ENCODE measurements at regions not wholly inside any gene's neighbourhood (a gene's known extent, or its start where the extent isn't known, plus 50 kb on each side); places are given as distances from the start of the nearest gene placed in this dataset.

GRCh38 chr5:104789366-104789765 is 1226.8 kb upstream of the NUDT12 start:
- H3K36me3 ChIP-seq: no peaks in the 10 kb centered on the region
- H3K27me3 ChIP-seq: no peaks in the 10 kb centered on the region
- ATAC-seq (ENCODE audit: low FRiP score in 2 of 2): no peak
- WGBS, 2 donors: 32 to 43% methylated on average over 1 of the region's 1 CpG
- H3K4me1 ChIP-seq: no peaks in the 10 kb centered on the region
- H3K9me3 ChIP-seq: no peaks in the 10 kb centered on the region
- no peak for TF ChIP-seq POLR2A (IDR thresholded peaks at IDR 0.05)
- TF ChIP-seq CTCF (IDR thresholded peaks at IDR 0.05): no peak
- TF ChIP-seq EP300 (IDR thresholded peaks at IDR 0.05): no peak
- no peak for TF ChIP-seq POLR2AphosphoS5 (IDR thresholded peaks at IDR 0.05)
- DNase-seq: no peak
- no peak overlapping the region for H3K27ac ChIP-seq
- no peak overlapping the region for H3K4me3 ChIP-seq

- Histone ChIP-seq H3K4me1 (no peaks in the 10 kb centered on the region), H3K27me3 (no peaks in the 10 kb centered on the region), H3K9me3 (no peaks in the 10 kb centered on the region), H3K27ac (no peak overlapping the region), H3K4me3 (no peak overlapping the region), H3K36me3 (no peaks in the 10 kb centered on the region)
- DNase-seq: no peak
- 93 to 95% methylated on average over 2 of the region's 2 CpGs for WGBS, 2 donors
- TF ChIP-seq EP300 (IDR thresholded peaks at IDR 0.05) (no peak), CTCF (IDR thresholded peaks at IDR 0.05) (no peak)
- no peak for ATAC-seq (ENCODE audit: low FRiP score in 2 of 2)
Measured at GRCh38 chr5:104785097-104785496, 1222.5 kb upstream of the NUDT12 start.

GRCh38 chr5:104774372-104774771 is 1211.8 kb upstream of the NUDT12 start:
- H3K4me1 ChIP-seq: no peaks in the 10 kb centered on the region
- DNase-seq (peak in 1 of 2 donors; percentile 5), ATAC-seq (ENCODE audit: low FRiP score in 2 of 2) (no peak)
- TF ChIP-seq EP300 (IDR thresholded peaks at IDR 0.05): no peak
- TF ChIP-seq CTCF (IDR thresholded peaks at IDR 0.05): no peak
- TF ChIP-seq POLR2A (IDR thresholded peaks at IDR 0.05): no peak
- no peak for TF ChIP-seq POLR2AphosphoS5 (IDR thresholded peaks at IDR 0.05)
- H3K4me3 ChIP-seq: no peak overlapping the region
- 84 to 91% methylated on average over 8 of the region's 8 CpGs for WGBS, 2 donors
- H3K27ac ChIP-seq: no peak overlapping the region
- H3K9me3 ChIP-seq: no peaks in the 10 kb centered on the region
- H3K27me3 ChIP-seq: no peaks in the 10 kb centered on the region
- H3K36me3 ChIP-seq: no peaks in the 10 kb centered on the region

- H3K27me3 ChIP-seq: no peaks in the 10 kb centered on the region
- TF ChIP-seq EP300 (IDR thresholded peaks at IDR 0.05) (no peak), CTCF (IDR thresholded peaks at IDR 0.05) (no peak), POLR2AphosphoS5 (IDR thresholded peaks at IDR 0.05) (no peak)
- WGBS, 2 donors: 93 to 95% methylated on average over 2 of the region's 2 CpGs
- H3K27ac ChIP-seq: no peak overlapping the region
- no peaks in the 10 kb centered on the region for H3K4me1 ChIP-seq
- H3K9me3 ChIP-seq: peaks cover 0 to 5% (median 0%) of the 10 kb centered on the region in 4 donors
- no peak overlapping the region for H3K4me3 ChIP-seq
- H3K36me3 ChIP-seq: no peaks in the 10 kb centered on the region
- ATAC-seq (ENCODE audit: low FRiP score in 2 of 2) (no peak), DNase-seq (no peak)
Measured at GRCh38 chr5:104764197-104764596, 1201.6 kb upstream of the NUDT12 start.

GRCh38 chr5:104763216-104763615 is 1200.6 kb upstream of the NUDT12 start:
- 61 to 81% methylated on average over 1 of the region's 1 CpG for WGBS, 2 donors
- no peak for TF ChIP-seq POLR2AphosphoS5 (IDR thresholded peaks at IDR 0.05)
- no peak for TF ChIP-seq EP300 (IDR thresholded peaks at IDR 0.05)
- TF ChIP-seq CTCF (IDR thresholded peaks at IDR 0.05): no peak
- no peak for TF ChIP-seq POLR2A (IDR thresholded peaks at IDR 0.05)
- Histone ChIP-seq H3K9me3 (peaks cover 0 to 5% (median 0%) of the 10 kb centered on the region in 4 donors), H3K4me3 (no peak overlapping the region), H3K27ac (no peak overlapping the region), H3K36me3 (no peaks in the 10 kb centered on the region), H3K4me1 (no peaks in the 10 kb centered on the region), H3K27me3 (no peaks in the 10 kb centered on the region)
- ATAC-seq (ENCODE audit: low FRiP score in 2 of 2) (no peak), DNase-seq (no peak)
